Effector memory CD4-positive, alpha-beta T cell (primary cell): ENCODE measurements at regions not wholly inside any gene's neighbourhood (a gene's known extent, or its start where the extent isn't known, plus 50 kb on each side); places are given as distances from the start of the nearest gene placed in this dataset.
A peak's percentile ranks its signal among the peaks of the same experiment; 100 is the strongest.
"Not testable (repeated sequence)": the region's sequence is repeated elsewhere in the genome, so short reads cannot be mapped to it uniquely, and the experiment has no call there.

Experiments
- DNase-seq, 3 donors: peaks; one replicate each; pipeline ENCODE4 v3.0.0-alpha.2; 2020
- H3K27ac ChIP-seq: 2 replicates; pipeline ENCODE4 v1.7.0; 2013; ENCODE audit warnings: mild to moderate bottlenecking, low read length, moderate library complexity; ENCODE audit not compliant: insufficient read depth, poor library complexity, severe bottlenecking
- H3K27me3 ChIP-seq: replicated peaks from 2 replicates; pipeline ENCODE4 v1.7.0; 2013; ENCODE audit warnings: mild to moderate bottlenecking, low read length; ENCODE audit not compliant: insufficient read depth, control insufficient read depth, poor library complexity, severe bottlenecking
- H3K36me3 ChIP-seq: 2 replicates; pipeline ENCODE4 v1.7.0; 2013; ENCODE audit warnings: mild to moderate bottlenecking, low read length, moderate library complexity; ENCODE audit not compliant: control insufficient read depth, insufficient read depth
- H3K4me1 ChIP-seq: 2 replicates; pipeline ENCODE4 v1.7.0; 2013; ENCODE audit warnings: low read length, mild to moderate bottlenecking; ENCODE audit not compliant: control insufficient read depth, insufficient read depth, poor library complexity, severe bottlenecking
- H3K4me3 ChIP-seq: 2 replicates; pipeline ENCODE4 v1.7.0; 2013; ENCODE audit warnings: low read length, low read depth, mild to moderate bottlenecking; ENCODE audit not compliant: insufficient read depth, poor library complexity, severe bottlenecking
- H3K9me3 ChIP-seq: 2 replicates; pipeline ENCODE4 v1.7.0; 2013; ENCODE audit warnings: mild to moderate bottlenecking, low read length, moderate library complexity; ENCODE audit not compliant: control insufficient read depth

- Histone ChIP-seq H3K36me3 (no peaks in the 10 kb centered on the region), H3K27me3 (peaks cover 5% of the 10 kb centered on the region), H3K4me1 (no peaks in the 10 kb centered on the region), H3K27ac (no peak overlapping the region), H3K9me3 (no peaks in the 10 kb centered on the region), H3K4me3 (no peak overlapping the region)
- no peak for DNase-seq
These were observed 167.5 kb downstream of the SEPTIN7 start for GRCh38 chr7:35968140-35968940.

- no peaks in the 10 kb centered on the region for H3K4me1 ChIP-seq
- no peak for DNase-seq
- H3K27ac ChIP-seq: no peak overlapping the region
These were observed 168.2 kb downstream of the SEPTIN7 start for GRCh38 chr7:35969066-35969465.

GRCh38 chr7:35970458-35970857 lies 169.6 kb downstream of the SEPTIN7 start:
- no peak for DNase-seq
- H3K4me3 ChIP-seq: no peak overlapping the region
- no peaks in the 10 kb centered on the region for H3K36me3 ChIP-seq
- H3K27me3 ChIP-seq: peaks cover 5% of the 10 kb centered on the region
- H3K9me3 ChIP-seq: no peaks in the 10 kb centered on the region
- no peaks in the 10 kb centered on the region for H3K4me1 ChIP-seq
- H3K27ac ChIP-seq: no peak overlapping the region

More at GRCh38 chr7:35969066-35969465, 168.2 kb downstream of the SEPTIN7 start:
- H3K9me3 ChIP-seq: no peaks in the 10 kb centered on the region
- H3K36me3 ChIP-seq: no peaks in the 10 kb centered on the region
- peaks cover 5% of the 10 kb centered on the region for H3K27me3 ChIP-seq
- H3K4me3 ChIP-seq: no peak overlapping the region

GRCh38 chr7:35971133-35971891 lies 170.5 kb downstream of the SEPTIN7 start:
- Histone ChIP-seq H3K4me1 (no peaks in the 10 kb centered on the region), H3K27ac (no peak overlapping the region), H3K36me3 (no peaks in the 10 kb centered on the region), H3K9me3 (no peaks in the 10 kb centered on the region), H3K4me3 (no peak overlapping the region), H3K27me3 (peaks cover 5% of the 10 kb centered on the region)
- no peak for DNase-seq

GRCh38 chr7:35975851-35976454 lies 175.1 kb downstream of the SEPTIN7 start:
- no peak overlapping the region for H3K4me3 ChIP-seq
- no peaks in the 10 kb centered on the region for H3K36me3 ChIP-seq
- H3K27me3 ChIP-seq: peaks cover 3% of the 10 kb centered on the region
- H3K27ac ChIP-seq: no peak overlapping the region
- no peaks in the 10 kb centered on the region for H3K9me3 ChIP-seq
- no peaks in the 10 kb centered on the region for H3K4me1 ChIP-seq
- DNase-seq: peak in 1 of 3 donors; percentile 39

GRCh38 chr7:35978816-35979640 lies 174.0 kb upstream of the EEPD1 start:
- H3K27ac ChIP-seq, DNase-seq, H3K36me3 ChIP-seq, H3K4me3 ChIP-seq, H3K4me1 ChIP-seq, H3K9me3 ChIP-seq, H3K27me3 ChIP-seq: not testable (repeated sequence)

GRCh38 chr7:35982600-35982999 lies 170.5 kb upstream of the EEPD1 start:
- no peaks in the 10 kb centered on the region for H3K36me3 ChIP-seq
- no peak for DNase-seq
- H3K4me1 ChIP-seq: no peaks in the 10 kb centered on the region
- H3K9me3 ChIP-seq: no peaks in the 10 kb centered on the region
- H3K27me3 ChIP-seq: no peaks in the 10 kb centered on the region
- no peak overlapping the region for H3K4me3 ChIP-seq
- H3K27ac ChIP-seq: no peak overlapping the region

GRCh38 chr7:35983626-35984025 lies 169.4 kb upstream of the EEPD1 start:
- no peak for DNase-seq

GRCh38 chr7:35985126-35985754 lies 167.8 kb upstream of the EEPD1 start:
- Histone ChIP-seq H3K36me3 (no peaks in the 10 kb centered on the region), H3K4me1 (no peaks in the 10 kb centered on the region), H3K27ac (no peak overlapping the region), H3K9me3 (no peaks in the 10 kb centered on the region), H3K4me3 (no peak overlapping the region), H3K27me3 (no peaks in the 10 kb centered on the region)
- DNase-seq: peak; percentile 57 to 75 (median 57)

More at GRCh38 chr7:35983626-35984025, 169.4 kb upstream of the EEPD1 start:
- H3K27me3 ChIP-seq: no peaks in the 10 kb centered on the region
- no peaks in the 10 kb centered on the region for H3K36me3 ChIP-seq
- H3K4me1 ChIP-seq: no peaks in the 10 kb centered on the region
- no peaks in the 10 kb centered on the region for H3K9me3 ChIP-seq
- no peak overlapping the region for H3K27ac ChIP-seq
- H3K4me3 ChIP-seq: no peak overlapping the region
